B cell (primary cell): ENCODE measurements at regions not wholly inside any gene's neighbourhood (a gene's known extent, or its start where the extent isn't known, plus 50 kb on each side); places are given as distances from the start of the nearest gene placed in this dataset.

Experiments
- ATAC-seq: fragments of 200-7000 bp; cut with Tn5 transposase; one replicate; pipeline ENCODE4 v1.10.0; 2021; ENCODE audit warnings: low read depth, mild to moderate bottlenecking, moderate number of reproducible peaks, moderate library complexity
- CTCF ChIA-PET: fragments of 350-600 bp; sonication (Branson Sonifier 250); formaldehyde crosslinking; loops from one replicate; lab custom pipeline; 2021; ENCODE audit warnings: antibody characterized with exemption, inconsistent platforms; lab: Charles Lee
- POLR2A ChIA-PET: fragments of 350-600 bp; sonication (Branson Sonifier 250); formaldehyde crosslinking; loops from one replicate; lab custom pipeline; 2021; ENCODE audit warnings: antibody characterized with exemption; lab: Charles Lee
- DNase-seq: peaks from one replicate; pipeline ENCODE4 v3.0.0; 2013
- H2AFZ ChIP-seq: 2 replicates; pipeline ENCODE4 v1.6.1; 2012; ENCODE audit warnings: mild to moderate bottlenecking, low read depth, low read length; ENCODE audit not compliant: insufficient read depth, poor library complexity, severe bottlenecking
- H3K27ac ChIP-seq, 2 donors: 1 replicate in 1 of 2; 2 replicates in 1 of 2; pipeline ENCODE4 v1.5.1; 2012 to 2013; ENCODE audit warnings: low read length in 2 of 2, mild to moderate bottlenecking in 2 of 2, moderate library complexity in 1 of 2
- H3K27me3 ChIP-seq, 4 experiments: fragments of 200-600 bp in 1 of 4; sonication (generic) in 1 of 4; replicated peaks in 1 of 4; 1 replicate in 2 of 4; 2 replicates in 2 of 4; pipeline versions ENCODE4 v1.6.1 to v1.7.0; 2013 to 2016; ENCODE audit warnings: low read length in 3 of 4, mild to moderate bottlenecking in 2 of 4, mixed read lengths in 1 of 4, moderate library complexity in 1 of 4; ENCODE audit not compliant: insufficient read depth in 4 of 4, control insufficient read depth in 3 of 4; ENCODE audit errors: control extremely low read depth in 1 of 4
- H3K36me3 ChIP-seq, 2 experiments: replicated peaks in 1 of 2; 1 replicate in 1 of 2; 2 replicates in 1 of 2; pipeline versions ENCODE4 v1.6.1 to v1.7.1; 2013; ENCODE audit warnings: low read length in 1 of 2; ENCODE audit not compliant: insufficient read depth in 2 of 2, control insufficient read depth in 1 of 2; ENCODE audit errors: control extremely low read depth in 1 of 2, extremely low read depth in 1 of 2
- H3K4me1 ChIP-seq, 2 donors: fragments of 200-600 bp in 1 of 2; sonication (generic) in 1 of 2; 1 replicate in 1 of 2; 2 replicates in 1 of 2; pipeline versions ENCODE4 v1.5.1 to v1.6.1; 2013 to 2017; ENCODE audit warnings: low read length in 2 of 2; ENCODE audit not compliant: control insufficient read depth in 2 of 2, insufficient read depth in 2 of 2
- H3K4me2 ChIP-seq: replicated peaks from 2 replicates; pipeline ENCODE3; 2012; ENCODE audit warnings: mild to moderate bottlenecking, low read depth, low read length; ENCODE audit not compliant: poor library complexity, severe bottlenecking
- H3K4me3 ChIP-seq, 5 experiments: fragments of 200-600 bp in 1 of 5; sonication (generic) in 1 of 5; 1 replicate in 3 of 5; 2 replicates in 2 of 5; pipeline versions ENCODE4 v1.5.1 to v1.7.0; 2011 to 2016; ENCODE audit warnings: low read length in 4 of 5, mild to moderate bottlenecking in 4 of 5, low read depth in 2 of 5, control low read depth in 1 of 5, moderate library complexity in 1 of 5; ENCODE audit not compliant: insufficient read depth in 1 of 5; ENCODE audit errors: control extremely low read depth in 1 of 5, extremely low read depth in 1 of 5
- H3K79me2 ChIP-seq: fragments of 200-600 bp; sonication (generic); one replicate; pipeline ENCODE4 v1.6.0; 2016; ENCODE audit warnings: low read length; ENCODE audit not compliant: control insufficient read depth, insufficient read depth
- H3K9ac ChIP-seq: fragments of 200-600 bp; sonication (generic); 2 replicates; pipeline ENCODE4 v1.6.1; 2017; ENCODE audit warnings: mild to moderate bottlenecking, low read length, moderate library complexity
- H3K9me3 ChIP-seq, 3 donors: one replicate each; pipeline versions ENCODE4 v1.6.1 to v1.7.1; 2013; ENCODE audit warnings: low read length in 2 of 3; ENCODE audit not compliant: control insufficient read depth in 2 of 3, insufficient read depth in 1 of 3; ENCODE audit errors: control extremely low read depth in 1 of 3
- H4K20me1 ChIP-seq: 2 replicates; pipeline ENCODE4 v1.6.0; 2012; ENCODE audit warnings: mild to moderate bottlenecking, low read length; ENCODE audit not compliant: insufficient read depth, control insufficient read depth, poor library complexity, severe bottlenecking
- H3K27ac Mint-ChIP-seq: one replicate; pipeline ENCODE4 v1.8.0; 2021; ENCODE audit warnings: mixed read lengths
- H3K27me3 Mint-ChIP-seq: one replicate; pipeline ENCODE4 v1.8.0; 2021; ENCODE audit warnings: mixed read lengths
- H3K4me1 Mint-ChIP-seq: one replicate; pipeline ENCODE4 v1.8.0; 2021; ENCODE audit warnings: mixed read lengths
- H3K4me3 Mint-ChIP-seq: one replicate; pipeline ENCODE4 v1.8.0; 2021; ENCODE audit warnings: mixed read lengths
- H3K9me3 Mint-ChIP-seq: one replicate; pipeline ENCODE4 v1.8.0; 2022; ENCODE audit warnings: mixed read lengths; ENCODE audit not compliant: insufficient read depth
- CTCF ChIP-seq: fragments of 200-600 bp; IDR thresholded peaks from one replicate; pipeline ENCODE4 v1.8.0; 2022; ENCODE audit warnings: antibody characterized with exemption, mild to moderate bottlenecking
- EZH2 ChIP-seq: IDR thresholded peaks from 2 replicates; pipeline ENCODE4 v1.6.1; 2012; ENCODE audit warnings: borderline replicate concordance, low read depth, mild to moderate bottlenecking, moderate library complexity, low read length; ENCODE audit not compliant: insufficient read depth, poor library complexity, severe bottlenecking
- WGBS: methylation state at CpG from one replicate; pipeline ENCODE4 v1.1.5; 2013; ENCODE audit warnings: missing lambda C conversion rate; ENCODE audit not compliant: insufficient coverage; 5-methylcytosine and 5-hydroxymethylcytosine counted together
- intact Hi-C: fragments of 100-400 bp; cut with micrococcal nuclease; formaldehyde crosslinking; loops from one replicate; pipeline ENCODE4 v1.10.0; 2022

- intact Hi-C loops = no loop called here
Measured at GRCh38 chr5:96076451-96076850, 114.8 kb upstream of the ELL2 start.

GRCh38 chr5:96075579-96076289 is 114.1 kb upstream of the ELL2 start:
- no peak for ATAC-seq
- H3K27me3 ChIP-seq = no peaks in the 10 kb centered on the region
- CTCF ChIA-PET = no interaction called here
- no peaks in the 10 kb centered on the region for H3K4me1 ChIP-seq
- H3K79me2 ChIP-seq = no peaks in the 10 kb centered on the region
- H3K9ac ChIP-seq = no peak overlapping the region
- Mint-ChIP-seq H3K27me3 (peaks cover 3% of the 10 kb centered on the region), H3K9me3 (no peaks in the 10 kb centered on the region), H3K4me1 (no peaks in the 10 kb centered on the region), H3K27ac (no peak overlapping the region), H3K4me3 (no peak overlapping the region)
- H3K36me3 ChIP-seq = no peaks in the 10 kb centered on the region
- H3K4me2 ChIP-seq = no peak overlapping the region
- intact Hi-C loops = no loop called here
- H4K20me1 ChIP-seq = no peaks in the 10 kb centered on the region
- H3K27ac ChIP-seq = no peak overlapping the region
- no peaks in the 10 kb centered on the region for H3K9me3 ChIP-seq
- 90% methylated on average over 2 of the region's 2 CpGs for WGBS
- no peak for TF ChIP-seq CTCF
- no peak overlapping the region for H2AFZ ChIP-seq
- POLR2A ChIA-PET = no interaction called here
- no peak for DNase-seq
- H3K4me3 ChIP-seq = no peak overlapping the region

More at GRCh38 chr5:96076451-96076850, 114.8 kb upstream of the ELL2 start:
- H4K20me1 ChIP-seq = no peaks in the 10 kb centered on the region
- H3K9me3 Mint-ChIP-seq = no peaks in the 10 kb centered on the region
- H3K27me3 ChIP-seq = no peaks in the 10 kb centered on the region
- H3K27ac ChIP-seq = no peak overlapping the region
- no peak for DNase-seq
- peaks cover 3% of the 10 kb centered on the region for H3K27me3 Mint-ChIP-seq
- H3K9me3 ChIP-seq = no peaks in the 10 kb centered on the region
- POLR2A ChIA-PET = no interaction called here
- no peak overlapping the region for H2AFZ ChIP-seq
- no CpG with 5 or more reads among the region's 3 CpGs for WGBS
- H3K79me2 ChIP-seq = no peaks in the 10 kb centered on the region
- no peak overlapping the region for H3K4me3 ChIP-seq
- no peak for ATAC-seq
- H3K36me3 ChIP-seq = no peaks in the 10 kb centered on the region
- no peak overlapping the region for H3K4me2 ChIP-seq
- TF ChIP-seq EZH2 (no peak), CTCF (no peak)
- H3K9ac ChIP-seq = no peak overlapping the region
- H3K4me1 Mint-ChIP-seq = no peaks in the 10 kb centered on the region
- no peak overlapping the region for H3K27ac Mint-ChIP-seq
- CTCF ChIA-PET = no interaction called here
- H3K4me1 ChIP-seq = no peaks in the 10 kb centered on the region
- no peak overlapping the region for H3K4me3 Mint-ChIP-seq
